SU-DHL-6 (cell line): ENCODE measurements at regions not wholly inside any gene's neighbourhood (a gene's known extent, or its start where the extent isn't known, plus 50 kb on each side); places are given as distances from the start of the nearest gene placed in this dataset.

Experiments
- CTCF ChIP-seq: fragments of 200-600 bp; sonication (generic); IDR thresholded peaks from one replicate; pipeline ENCODE4 v1.5.1; 2017; ENCODE audit warnings: antibody characterized with exemption, mild to moderate bottlenecking, low read length, moderate library complexity; ENCODE audit not compliant: insufficient read depth, poor library complexity, severe bottlenecking
- EZH2phosphoT487 ChIP-seq: fragments of 200-600 bp; sonication (generic), shearing (Covaris generic); conservative IDR thresholded peaks from 2 replicates; pipeline ENCODE4 v1.6.1; 2018; ENCODE audit warnings: mild to moderate bottlenecking, antibody characterized with exemption, low read length, moderate library complexity, mixed read lengths

- TF ChIP-seq CTCF (no peak), EZH2phosphoT487 (no peak)
Observed at GRCh38 chr4:175441256-175441655, 370.8 kb downstream of the GPM6A start.
